ENCODE measurements at regions not wholly inside any gene's neighbourhood (a gene's known extent, or its start where the extent isn't known, plus 50 kb on each side); places are given as distances from the start of the nearest gene placed in this dataset.

GRCh38 chrX:10380300-10380699 lies 223.5 kb downstream of the CLCN4 start:
- TF ChIP-seq EZH2 (IDR thresholded peaks at IDR 0.05; ENCODE audit: borderline replicate concordance, low read length) (no peak), CTCF (IDR thresholded peaks at IDR 0.05; ENCODE audit: low read length) (no peak)
